ENCODE measurements at regions not wholly inside any gene's neighbourhood (a gene's known extent, or its start where the extent isn't known, plus 50 kb on each side); places are given as distances from the start of the nearest gene placed in this dataset.

DNA sequence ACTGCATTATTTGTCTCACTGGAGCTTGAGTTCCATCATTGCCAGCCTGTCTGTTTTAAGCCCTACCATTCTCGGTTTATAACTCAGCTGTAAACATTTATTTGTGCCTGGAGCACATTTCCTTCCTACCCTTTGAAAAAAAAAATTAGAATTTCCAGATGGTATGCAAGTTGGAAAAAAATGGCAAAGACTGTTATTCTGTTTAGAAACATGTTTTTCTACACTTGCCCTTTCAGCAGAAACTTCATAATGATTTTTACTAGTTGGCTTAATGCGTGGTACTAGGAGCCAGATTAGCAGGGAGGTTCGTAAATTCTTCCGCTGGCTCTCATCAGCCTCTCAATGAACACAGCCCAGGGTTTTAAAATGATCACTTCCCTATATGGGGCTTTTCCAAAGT is 238.8 kb upstream of the WWC1 start:
- no peaks in the 10 kb centered on the region for H4K20me1 ChIP-seq (ENCODE audit: insufficient read depth)
- H3K9ac ChIP-seq = no peak overlapping the region
- in situ Hi-C loops (cut with MboI) = no loop called here
- no peak overlapping the region for H2AFZ ChIP-seq
- H3K4me2 ChIP-seq (ENCODE audit: unreplicated experiment) = no peak overlapping the region
- no peaks in the 10 kb centered on the region for H3K27me3 ChIP-seq (replicated peaks; ENCODE audit: insufficient read depth)
- WGBS, 2 experiments (ENCODE audit: low coverage in 1 of 2, low lambda C conversion rate in 2 of 2, missing lambda C conversion rate in 2 of 2) = 54 to 67% methylated on average over 4 of the region's 4 CpGs
- H3K27ac ChIP-seq = no peak overlapping the region
- H3K9me2 ChIP-seq (ENCODE audit: insufficient read depth) = no peaks in the 10 kb centered on the region
- H3K9me3 ChIP-seq (ENCODE audit: low read depth) = no peaks in the 10 kb centered on the region
- TF ChIP-seq EZH2phosphoT487 (IDR thresholded peaks at IDR 0.05; ENCODE audit: insufficient read depth, low read depth) = no peak
- no peak for TF ChIP-seq EZH2 (IDR thresholded peaks at IDR 0.05; ENCODE audit: insufficient read depth, poor library complexity, severe bottlenecking)
- no peak overlapping the region for H3K4me3 ChIP-seq
- peaks cover 18% of the 10 kb centered on the region for H3K36me3 ChIP-seq (ENCODE audit: low read depth)
- no peaks in the 10 kb centered on the region for H3K4me1 ChIP-seq (ENCODE audit: insufficient read depth)
- no peaks in the 10 kb centered on the region for H3F3A ChIP-seq (ENCODE audit: insufficient read depth)
- no peaks in the 10 kb centered on the region for H3K79me2 ChIP-seq (ENCODE audit: insufficient read depth)
- no peak for DNase-seq

DNA sequence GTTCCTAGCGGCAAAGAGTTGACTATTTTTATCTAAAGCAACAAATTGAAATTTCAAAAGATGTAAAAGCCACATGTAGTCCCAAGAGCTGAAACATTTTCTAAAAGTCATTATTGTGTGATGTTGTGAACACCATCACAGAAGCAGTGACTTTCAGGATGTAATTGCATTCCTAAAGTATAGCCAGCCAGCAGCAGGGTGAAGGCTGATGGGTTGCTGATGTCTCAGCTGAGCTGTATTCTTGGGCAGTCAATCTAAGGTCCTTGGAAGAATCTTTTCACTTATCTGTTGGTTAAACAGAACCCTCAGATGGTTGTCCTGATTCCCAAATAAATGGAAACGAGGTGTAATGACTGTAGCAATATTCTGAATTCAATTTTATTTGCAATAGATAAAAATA is 237.4 kb upstream of the WWC1 start:
- Histone ChIP-seq H3K36me3 (ENCODE audit: low read depth) (peaks cover 16% of the 10 kb centered on the region), H3K79me2 (ENCODE audit: insufficient read depth) (no peaks in the 10 kb centered on the region), H3K9me3 (ENCODE audit: low read depth) (no peaks in the 10 kb centered on the region), H3K4me2 (ENCODE audit: unreplicated experiment) (no peak overlapping the region), H3K27ac (no peak overlapping the region), H2AFZ (no peak overlapping the region), H3K9me2 (ENCODE audit: insufficient read depth) (no peaks in the 10 kb centered on the region), H4K20me1 (ENCODE audit: insufficient read depth) (no peaks in the 10 kb centered on the region), H3K4me3 (no peak overlapping the region), H3F3A (ENCODE audit: insufficient read depth) (no peaks in the 10 kb centered on the region), H3K4me1 (ENCODE audit: insufficient read depth) (no peaks in the 10 kb centered on the region), H3K9ac (no peak overlapping the region), H3K27me3 (replicated peaks; ENCODE audit: insufficient read depth) (no peaks in the 10 kb centered on the region)
- in situ Hi-C loops (cut with MboI) = no loop called here
- 66 to 71% methylated on average over 2 of the region's 2 CpGs for WGBS, 2 experiments (ENCODE audit: low coverage in 1 of 2, low lambda C conversion rate in 2 of 2, missing lambda C conversion rate in 2 of 2)
- no peak for DNase-seq
- TF ChIP-seq EZH2phosphoT487 (IDR thresholded peaks at IDR 0.05; ENCODE audit: insufficient read depth, low read depth) = no peak
- TF ChIP-seq EZH2 (IDR thresholded peaks at IDR 0.05; ENCODE audit: insufficient read depth, poor library complexity, severe bottlenecking) = no peak

DNA sequence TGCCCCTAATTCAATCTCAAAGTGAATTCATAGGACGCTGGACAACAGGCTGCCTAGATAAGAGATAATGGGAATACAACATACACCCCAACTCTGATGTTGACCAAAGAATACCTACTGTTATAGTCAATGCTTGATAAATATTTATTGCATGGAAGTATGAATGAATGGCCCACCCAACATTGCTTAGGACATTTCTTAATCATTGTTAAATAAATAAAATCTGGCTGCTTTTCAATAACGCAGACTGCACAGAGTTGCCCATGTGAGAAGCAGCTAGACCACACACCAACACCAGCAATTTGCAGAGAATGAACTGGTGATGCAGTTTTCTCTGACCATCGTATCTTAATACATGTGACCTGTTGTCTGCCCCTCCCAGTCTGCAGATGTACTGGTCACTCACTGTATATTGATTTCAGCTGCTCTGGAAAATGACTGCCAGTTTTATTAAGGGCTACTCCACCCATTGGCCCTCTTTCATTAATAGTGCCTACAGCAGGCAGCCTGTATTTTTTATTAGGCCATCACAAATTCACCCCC is 236.2 kb upstream of the WWC1 start:
- in situ Hi-C loops (cut with MboI) = no loop called here
- Histone ChIP-seq H3F3A (ENCODE audit: insufficient read depth) (no peaks in the 10 kb centered on the region), H2AFZ (no peak overlapping the region), H3K9me3 (ENCODE audit: low read depth) (no peaks in the 10 kb centered on the region), H3K27me3 (replicated peaks; ENCODE audit: insufficient read depth) (no peaks in the 10 kb centered on the region), H3K4me1 (ENCODE audit: insufficient read depth) (no peaks in the 10 kb centered on the region), H3K27ac (no peak overlapping the region), H3K4me2 (ENCODE audit: unreplicated experiment) (no peak overlapping the region), H3K9me2 (ENCODE audit: insufficient read depth) (no peaks in the 10 kb centered on the region), H3K4me3 (no peak overlapping the region), H3K9ac (no peak overlapping the region), H3K36me3 (ENCODE audit: low read depth) (peaks cover 12% of the 10 kb centered on the region), H3K79me2 (ENCODE audit: insufficient read depth) (no peaks in the 10 kb centered on the region), H4K20me1 (ENCODE audit: insufficient read depth) (no peaks in the 10 kb centered on the region)
- no peak for TF ChIP-seq EZH2phosphoT487 (IDR thresholded peaks at IDR 0.05; ENCODE audit: insufficient read depth, low read depth)
- no peak for TF ChIP-seq EZH2 (IDR thresholded peaks at IDR 0.05; ENCODE audit: insufficient read depth, poor library complexity, severe bottlenecking)
- WGBS, 2 experiments (ENCODE audit: low coverage in 1 of 2, low lambda C conversion rate in 2 of 2, missing lambda C conversion rate in 2 of 2) = 62 to 63% methylated on average over 3 of the region's 3 CpGs
- DNase-seq = no peak

DNA sequence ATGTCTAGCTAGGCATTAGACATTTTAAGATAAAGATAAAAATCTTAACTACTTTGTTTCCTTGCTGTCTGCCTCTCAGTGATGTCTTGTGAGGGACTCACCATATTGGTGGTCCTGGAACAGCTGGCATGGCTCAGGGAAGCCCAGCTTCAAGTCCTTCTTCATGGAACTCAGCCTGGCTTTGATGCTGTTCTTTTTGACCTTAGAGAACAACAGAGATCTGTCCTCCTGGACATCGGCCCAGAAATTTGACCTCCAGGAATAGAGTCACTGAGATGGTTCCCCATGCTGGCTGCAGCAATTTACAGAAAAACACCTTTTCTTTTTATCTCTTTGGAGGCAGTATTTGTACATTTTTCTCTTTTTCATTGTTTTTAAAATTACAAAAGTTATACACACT is 235.5 kb upstream of the WWC1 start:
- 57 to 58% methylated on average over 1 of the region's 1 CpG for WGBS, 2 experiments (ENCODE audit: low coverage in 1 of 2, low lambda C conversion rate in 2 of 2, missing lambda C conversion rate in 2 of 2)
- H3K4me1 ChIP-seq (ENCODE audit: insufficient read depth) = no peaks in the 10 kb centered on the region

More for the DNA sequence above, 235.5 kb upstream of the WWC1 start:
- no peak overlapping the region for H2AFZ ChIP-seq
- H3K36me3 ChIP-seq (ENCODE audit: low read depth) = peaks cover 6% of the 10 kb centered on the region; the same call in 1 of the 2 replicates
- no peaks in the 10 kb centered on the region for H3F3A ChIP-seq (ENCODE audit: insufficient read depth)
- H4K20me1 ChIP-seq (ENCODE audit: insufficient read depth) = no peaks in the 10 kb centered on the region
- no peak for DNase-seq
- no peaks in the 10 kb centered on the region for H3K79me2 ChIP-seq (ENCODE audit: insufficient read depth)
- H3K9ac ChIP-seq = no peak overlapping the region
- in situ Hi-C loops (cut with MboI) = no loop called here
- no peak overlapping the region for H3K4me3 ChIP-seq
- H3K27me3 ChIP-seq (replicated peaks; ENCODE audit: insufficient read depth) = no peaks in the 10 kb centered on the region
- no peaks in the 10 kb centered on the region for H3K9me2 ChIP-seq (ENCODE audit: insufficient read depth)
- H3K27ac ChIP-seq = no peak overlapping the region
- TF ChIP-seq EZH2 (IDR thresholded peaks at IDR 0.05; ENCODE audit: insufficient read depth, poor library complexity, severe bottlenecking) = no peak
- no peak for TF ChIP-seq EZH2phosphoT487 (IDR thresholded peaks at IDR 0.05; ENCODE audit: insufficient read depth, low read depth)
- no peak overlapping the region for H3K4me2 ChIP-seq (ENCODE audit: unreplicated experiment)
- no peaks in the 10 kb centered on the region for H3K9me3 ChIP-seq (ENCODE audit: low read depth)
